WTC11 (cell line): ENCODE measurements at regions not wholly inside any gene's neighbourhood (a gene's known extent, or its start where the extent isn't known, plus 50 kb on each side); places are given as distances from the start of the nearest gene placed in this dataset.

Source experiments
- ATAC-seq: fragments of 200-7000 bp; cut with Tn5 transposase; 2 replicates; pipeline ENCODE4 v1.10.0; 2021; ENCODE audit warnings: mild to moderate bottlenecking, moderate library complexity
- CTCF ChIA-PET: fragments of 300-600 bp; sonication (Branson Sonifier 250); formaldehyde crosslinking; loops from one replicate; lab custom pipeline; 2021; ENCODE audit warnings: antibody characterized with exemption; lab: Charles Lee
- POLR2A ChIA-PET: fragments of 350-600 bp; sonication (Branson Sonifier 250); formaldehyde crosslinking; loops from one replicate; lab custom pipeline; 2021; ENCODE audit warnings: antibody characterized with exemption; lab: Charles Lee
- DNase-seq: peaks from one replicate; pipeline ENCODE4 v3.0.0; 2021; ENCODE audit warnings: low spot score
- H3K27ac Mint-ChIP-seq: 2 replicates; pipeline ENCODE4 v1.8.0; 2021; ENCODE audit warnings: mixed read lengths
- H3K27me3 Mint-ChIP-seq: 2 replicates; pipeline ENCODE4 v1.8.0; 2021; ENCODE audit warnings: low read depth, mild to moderate bottlenecking, moderate library complexity, mixed read lengths
- H3K36me3 Mint-ChIP-seq: 2 replicates; pipeline ENCODE4 v1.8.0; 2021; ENCODE audit warnings: mixed read lengths
- H3K4me1 Mint-ChIP-seq: 2 replicates; pipeline ENCODE4 v1.8.0; 2022; ENCODE audit warnings: mixed read lengths
- H3K4me3 Mint-ChIP-seq: 2 replicates; pipeline ENCODE4 v1.8.0; 2021; ENCODE audit warnings: mild to moderate bottlenecking, moderate library complexity, mixed read lengths
- H3K9me3 Mint-ChIP-seq: 2 replicates; pipeline ENCODE4 v1.8.0; 2021; ENCODE audit warnings: mixed read lengths
- CREB1 ChIP-seq: sonication (generic); formaldehyde crosslinking; IDR thresholded peaks from 2 replicates; pipeline ENCODE4 v1.8.0; 2023; ENCODE audit warnings: mild to moderate bottlenecking, missing genetic modification reagents
- ETV6 ChIP-seq: sonication (generic); formaldehyde crosslinking; IDR thresholded peaks from 2 replicates; pipeline ENCODE4 v1.8.1; 2022; ENCODE audit warnings: mild to moderate bottlenecking, missing genetic modification reagents
- FOXK1 ChIP-seq: sonication (generic); formaldehyde crosslinking; IDR thresholded peaks from 2 replicates; pipeline ENCODE4 v1.8.0; 2022; ENCODE audit warnings: mild to moderate bottlenecking, moderate library complexity, missing genetic modification reagents
- FOXP1 ChIP-seq: sonication (generic); formaldehyde crosslinking; IDR thresholded peaks from 2 replicates; pipeline ENCODE4 v1.8.0; 2022; ENCODE audit warnings: missing genetic modification reagents, mild to moderate bottlenecking, moderate library complexity, borderline replicate concordance
- GABPB1 ChIP-seq: sonication (generic); formaldehyde crosslinking; IDR thresholded peaks from 2 replicates; pipeline ENCODE4 v1.8.1; 2023; ENCODE audit warnings: mild to moderate bottlenecking, missing genetic modification reagents
- GRHL2 ChIP-seq: fragments of 250-450 bp; sonication (Bioruptor Pico); IDR thresholded peaks from 2 replicates; pipeline ENCODE4 v1.8.0; 2022; ENCODE audit warnings: mild to moderate bottlenecking, moderate library complexity; ENCODE audit not compliant: insufficient replicate concordance, severe bottlenecking
- GTF2I ChIP-seq: fragments of 250-450 bp; sonication (Bioruptor Pico); conservative IDR thresholded peaks from 2 replicates; pipeline ENCODE4 v1.4.0; 2021; ENCODE audit warnings: mild to moderate bottlenecking
- HMGA2 ChIP-seq: fragments of 250-450 bp; sonication (Bioruptor Pico); IDR thresholded peaks from 2 replicates; pipeline ENCODE4 v1.4.0; 2021; ENCODE audit warnings: mild to moderate bottlenecking, moderate library complexity
- JUN ChIP-seq: sonication (generic); formaldehyde crosslinking; IDR thresholded peaks from 2 replicates; pipeline ENCODE4 v1.8.0; 2023; ENCODE audit warnings: mild to moderate bottlenecking, missing genetic modification reagents
- MXD4 ChIP-seq: fragments of 250-450 bp; sonication (Bioruptor Pico); IDR thresholded peaks from 2 replicates; pipeline ENCODE4 v1.8.0; 2021; ENCODE audit warnings: mild to moderate bottlenecking, moderate library complexity, borderline replicate concordance
- MYBL2 ChIP-seq: sonication (generic); formaldehyde crosslinking; IDR thresholded peaks from 2 replicates; pipeline ENCODE4 v1.8.1; 2023; ENCODE audit warnings: mild to moderate bottlenecking, moderate library complexity, missing genetic modification reagents
- NR1H2 ChIP-seq: sonication (generic); formaldehyde crosslinking; IDR thresholded peaks from 2 replicates; pipeline ENCODE4 v1.9.0; 2021; ENCODE audit warnings: mild to moderate bottlenecking, moderate library complexity, missing genetic modification reagents
- RORB ChIP-seq: fragments of 250-450 bp; sonication (Bioruptor Pico); IDR thresholded peaks from 2 replicates; pipeline ENCODE4 v1.9.0; 2021; ENCODE audit warnings: mild to moderate bottlenecking
- SOX15 ChIP-seq: fragments of 250-450 bp; sonication (Bioruptor Pico); IDR thresholded peaks from 2 replicates; pipeline ENCODE4 v1.9.0; 2021; ENCODE audit warnings: mild to moderate bottlenecking
- ZNF121 ChIP-seq: sonication (generic); formaldehyde crosslinking; IDR thresholded peaks from 2 replicates; pipeline ENCODE4 v1.8.0; 2023; ENCODE audit warnings: missing genetic modification reagents
- ZNF219 ChIP-seq: sonication (generic); formaldehyde crosslinking; IDR thresholded peaks from 2 replicates; pipeline ENCODE4 v1.8.0; 2023; ENCODE audit warnings: missing genetic modification reagents, mild to moderate bottlenecking, borderline replicate concordance
- ZNF263 ChIP-seq: sonication (generic); formaldehyde crosslinking; IDR thresholded peaks from 2 replicates; pipeline ENCODE4 v1.8.1; 2022; ENCODE audit warnings: low read depth, mild to moderate bottlenecking, moderate library complexity, missing genetic modification reagents
- ZNF317 ChIP-seq: sonication (generic); formaldehyde crosslinking; IDR thresholded peaks from 2 replicates; pipeline ENCODE4 v1.8.1; 2023; ENCODE audit warnings: low read depth, mild to moderate bottlenecking, moderate library complexity, missing genetic modification reagents, borderline replicate concordance
- ZNF416 ChIP-seq: fragments of 250-450 bp; sonication (Bioruptor Pico); IDR thresholded peaks from 2 replicates; pipeline ENCODE4 v1.9.0; 2021; ENCODE audit warnings: mild to moderate bottlenecking, inconsistent platforms
- ZNF671 ChIP-seq: fragments of 250-450 bp; sonication (Bioruptor Pico); IDR thresholded peaks from 2 replicates; pipeline ENCODE4 v1.8.0; 2021; ENCODE audit warnings: mild to moderate bottlenecking
- TF ChIP-seq, protein P1 (sequence below): sonication (generic); formaldehyde crosslinking; IDR thresholded peaks from 2 replicates; pipeline ENCODE4 v1.8.1; 2023; ENCODE audit warnings: mild to moderate bottlenecking, missing genetic modification reagents, moderate library complexity
- TF ChIP-seq, protein P2 (sequence below): sonication (generic); formaldehyde crosslinking; IDR thresholded peaks from 2 replicates; pipeline ENCODE4 v1.8.1; 2023; ENCODE audit warnings: mild to moderate bottlenecking, missing genetic modification reagents
- TF ChIP-seq, protein P3 (sequence below): sonication (generic); formaldehyde crosslinking; IDR thresholded peaks from 2 replicates; pipeline ENCODE4 v1.8.1; 2022; ENCODE audit warnings: low read depth, mild to moderate bottlenecking, moderate library complexity, missing genetic modification reagents, borderline replicate concordance
- TF ChIP-seq, protein P4 (sequence below): sonication (generic); formaldehyde crosslinking; IDR thresholded peaks from 2 replicates; pipeline ENCODE4 v1.8.1; 2023; ENCODE audit warnings: mild to moderate bottlenecking, missing genetic modification reagents, moderate library complexity
- TF ChIP-seq, protein P5 (sequence below): fragments of 250-450 bp; sonication (Bioruptor Pico); IDR thresholded peaks from 2 replicates; pipeline ENCODE4 v1.8.0; 2021; ENCODE audit warnings: mild to moderate bottlenecking
- TF ChIP-seq, protein P6 (sequence below): sonication (generic); formaldehyde crosslinking; IDR thresholded peaks from 2 replicates; pipeline ENCODE4 v1.8.0; 2022; ENCODE audit warnings: mild to moderate bottlenecking, missing genetic modification reagents
- TF ChIP-seq, protein P7 (sequence below): sonication (generic); formaldehyde crosslinking; IDR thresholded peaks from 2 replicates; pipeline ENCODE4 v1.8.1; 2023; ENCODE audit warnings: mild to moderate bottlenecking, missing genetic modification reagents
- TF ChIP-seq, protein P8 (sequence below): sonication (generic); formaldehyde crosslinking; IDR thresholded peaks from 2 replicates; pipeline ENCODE4 v1.8.0; 2023; ENCODE audit warnings: missing genetic modification reagents

DNA sequence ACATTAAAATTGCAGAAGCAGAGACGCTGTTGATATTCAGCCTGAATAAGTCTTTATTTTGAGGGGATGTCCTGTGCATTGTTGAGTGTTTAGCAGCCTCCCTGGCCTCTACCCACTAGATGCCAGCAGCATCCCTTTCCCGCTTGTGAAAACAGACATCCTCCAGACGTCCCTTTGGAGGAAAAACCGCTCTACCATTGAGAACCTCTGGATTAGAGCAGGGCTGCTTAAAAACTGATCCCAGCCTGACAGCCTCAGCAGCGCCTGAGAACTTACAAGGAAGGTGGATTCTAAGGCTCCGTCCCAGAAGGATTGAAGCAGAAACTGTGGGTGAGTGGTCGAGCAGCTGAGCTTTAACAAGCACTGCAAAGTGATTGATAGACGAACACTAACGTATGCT lies 349.7 kb downstream of the CYRIA start:
- DNase-seq (no peak), ATAC-seq (no peak)
- peaks cover 19% of the 10 kb centered on the region for H3K4me1 Mint-ChIP-seq
- H3K36me3 Mint-ChIP-seq, result no peaks in the 10 kb centered on the region
- TF ChIP-seq SOX15 (CRISPR knock-in tag) (no peak), ZNF416 (no peak), ZNF121 (CRISPR knock-in tag) (no peak), ZNF263 (no peak), NR1H2 (CRISPR knock-in tag) (no peak), GTF2I (CRISPR knock-in tag) (no peak), MXD4 (CRISPR knock-in tag) (no peak), HMGA2 (CRISPR knock-in tag) (no peak), GRHL2 (CRISPR knock-in tag) (no peak), ZNF219 (CRISPR knock-in tag) (no peak), ZNF671 (CRISPR knock-in tag) (no peak)
- TF ChIP-seq, protein P1, sequence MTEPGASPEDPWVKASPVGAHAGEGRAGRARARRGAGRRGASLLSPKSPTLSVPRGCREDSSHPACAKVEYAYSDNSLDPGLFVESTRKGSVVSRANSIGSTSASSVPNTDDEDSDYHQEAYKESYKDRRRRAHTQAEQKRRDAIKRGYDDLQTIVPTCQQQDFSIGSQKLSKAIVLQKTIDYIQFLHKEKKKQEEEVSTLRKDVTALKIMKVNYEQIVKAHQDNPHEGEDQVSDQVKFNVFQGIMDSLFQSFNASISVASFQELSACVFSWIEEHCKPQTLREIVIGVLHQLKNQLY, result no peak
- TF ChIP-seq, protein P2, sequence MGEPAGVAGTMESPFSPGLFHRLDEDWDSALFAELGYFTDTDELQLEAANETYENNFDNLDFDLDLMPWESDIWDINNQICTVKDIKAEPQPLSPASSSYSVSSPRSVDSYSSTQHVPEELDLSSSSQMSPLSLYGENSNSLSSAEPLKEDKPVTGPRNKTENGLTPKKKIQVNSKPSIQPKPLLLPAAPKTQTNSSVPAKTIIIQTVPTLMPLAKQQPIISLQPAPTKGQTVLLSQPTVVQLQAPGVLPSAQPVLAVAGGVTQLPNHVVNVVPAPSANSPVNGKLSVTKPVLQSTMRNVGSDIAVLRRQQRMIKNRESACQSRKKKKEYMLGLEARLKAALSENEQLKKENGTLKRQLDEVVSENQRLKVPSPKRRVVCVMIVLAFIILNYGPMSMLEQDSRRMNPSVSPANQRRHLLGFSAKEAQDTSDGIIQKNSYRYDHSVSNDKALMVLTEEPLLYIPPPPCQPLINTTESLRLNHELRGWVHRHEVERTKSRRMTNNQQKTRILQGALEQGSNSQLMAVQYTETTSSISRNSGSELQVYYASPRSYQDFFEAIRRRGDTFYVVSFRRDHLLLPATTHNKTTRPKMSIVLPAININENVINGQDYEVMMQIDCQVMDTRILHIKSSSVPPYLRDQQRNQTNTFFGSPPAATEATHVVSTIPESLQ (CRISPR knock-in tag), result no peak
- TF ChIP-seq, protein P3, sequence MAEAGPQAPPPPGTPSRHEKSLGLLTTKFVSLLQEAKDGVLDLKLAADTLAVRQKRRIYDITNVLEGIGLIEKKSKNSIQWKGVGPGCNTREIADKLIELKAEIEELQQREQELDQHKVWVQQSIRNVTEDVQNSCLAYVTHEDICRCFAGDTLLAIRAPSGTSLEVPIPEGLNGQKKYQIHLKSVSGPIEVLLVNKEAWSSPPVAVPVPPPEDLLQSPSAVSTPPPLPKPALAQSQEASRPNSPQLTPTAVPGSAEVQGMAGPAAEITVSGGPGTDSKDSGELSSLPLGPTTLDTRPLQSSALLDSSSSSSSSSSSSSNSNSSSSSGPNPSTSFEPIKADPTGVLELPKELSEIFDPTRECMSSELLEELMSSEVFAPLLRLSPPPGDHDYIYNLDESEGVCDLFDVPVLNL (CRISPR knock-in tag), result no peak
- TF ChIP-seq, protein P4, sequence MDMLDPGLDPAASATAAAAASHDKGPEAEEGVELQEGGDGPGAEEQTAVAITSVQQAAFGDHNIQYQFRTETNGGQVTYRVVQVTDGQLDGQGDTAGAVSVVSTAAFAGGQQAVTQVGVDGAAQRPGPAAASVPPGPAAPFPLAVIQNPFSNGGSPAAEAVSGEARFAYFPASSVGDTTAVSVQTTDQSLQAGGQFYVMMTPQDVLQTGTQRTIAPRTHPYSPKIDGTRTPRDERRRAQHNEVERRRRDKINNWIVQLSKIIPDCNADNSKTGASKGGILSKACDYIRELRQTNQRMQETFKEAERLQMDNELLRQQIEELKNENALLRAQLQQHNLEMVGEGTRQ, result no peak
- TF ChIP-seq, protein P5, sequence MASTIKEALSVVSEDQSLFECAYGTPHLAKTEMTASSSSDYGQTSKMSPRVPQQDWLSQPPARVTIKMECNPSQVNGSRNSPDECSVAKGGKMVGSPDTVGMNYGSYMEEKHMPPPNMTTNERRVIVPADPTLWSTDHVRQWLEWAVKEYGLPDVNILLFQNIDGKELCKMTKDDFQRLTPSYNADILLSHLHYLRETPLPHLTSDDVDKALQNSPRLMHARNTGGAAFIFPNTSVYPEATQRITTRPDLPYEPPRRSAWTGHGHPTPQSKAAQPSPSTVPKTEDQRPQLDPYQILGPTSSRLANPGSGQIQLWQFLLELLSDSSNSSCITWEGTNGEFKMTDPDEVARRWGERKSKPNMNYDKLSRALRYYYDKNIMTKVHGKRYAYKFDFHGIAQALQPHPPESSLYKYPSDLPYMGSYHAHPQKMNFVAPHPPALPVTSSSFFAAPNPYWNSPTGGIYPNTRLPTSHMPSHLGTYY (CRISPR knock-in tag), result no peak
- H3K9me3 Mint-ChIP-seq, result no peaks in the 10 kb centered on the region
- CTCF ChIA-PET, result interaction anchor here (1.6 kb wide), 1 partner anchor 12 kb away, joined by 3 read pairs; no protein-coding TSS in a partner anchor
- H3K4me3 Mint-ChIP-seq, result no peak overlapping the region
- H3K27ac Mint-ChIP-seq, result no peak overlapping the region
- POLR2A ChIA-PET, result interaction anchor here (1.0 kb wide), 1 partner anchor 193 kb away, joined by 3 read pairs; no protein-coding TSS in a partner anchor
- H3K27me3 Mint-ChIP-seq, result no peaks in the 10 kb centered on the region

DNA sequence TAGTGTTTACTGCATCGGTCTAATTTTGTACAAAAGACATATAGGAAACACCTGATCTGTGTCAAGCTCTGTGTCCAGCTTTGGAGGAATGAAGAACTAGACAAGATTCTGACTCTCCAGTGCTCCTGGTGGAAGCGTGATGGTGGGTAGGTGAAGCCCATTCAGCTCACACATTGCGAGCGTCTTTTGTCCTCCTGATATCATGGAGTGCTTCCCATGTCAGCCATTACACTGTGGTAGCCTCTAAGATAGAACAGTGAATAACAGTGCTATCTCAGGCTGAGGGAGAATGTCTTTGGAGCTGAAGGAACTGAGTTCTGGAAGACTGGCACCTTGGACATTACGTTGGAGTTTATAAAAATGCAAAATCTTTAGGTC lies 350.2 kb downstream of the CYRIA start:
- peaks cover 16% of the 10 kb centered on the region for H3K4me1 Mint-ChIP-seq
- ATAC-seq, result no peak
- TF ChIP-seq GABPB1 (CRISPR knock-in tag) (no peak), RORB (CRISPR knock-in tag) (no peak), FOXK1 (CRISPR knock-in tag) (no peak), CREB1 (CRISPR knock-in tag) (no peak), ETV6 (CRISPR knock-in tag) (no peak), NR1H2 (CRISPR knock-in tag) (no peak), FOXP1 (CRISPR knock-in tag) (no peak), MYBL2 (no peak), ZNF317 (CRISPR knock-in tag) (no peak), JUN (no peak)
- TF ChIP-seq, protein P6, sequence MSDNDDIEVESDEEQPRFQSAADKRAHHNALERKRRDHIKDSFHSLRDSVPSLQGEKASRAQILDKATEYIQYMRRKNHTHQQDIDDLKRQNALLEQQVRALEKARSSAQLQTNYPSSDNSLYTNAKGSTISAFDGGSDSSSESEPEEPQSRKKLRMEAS (CRISPR knock-in tag), result no peak
- TF ChIP-seq, protein P7, sequence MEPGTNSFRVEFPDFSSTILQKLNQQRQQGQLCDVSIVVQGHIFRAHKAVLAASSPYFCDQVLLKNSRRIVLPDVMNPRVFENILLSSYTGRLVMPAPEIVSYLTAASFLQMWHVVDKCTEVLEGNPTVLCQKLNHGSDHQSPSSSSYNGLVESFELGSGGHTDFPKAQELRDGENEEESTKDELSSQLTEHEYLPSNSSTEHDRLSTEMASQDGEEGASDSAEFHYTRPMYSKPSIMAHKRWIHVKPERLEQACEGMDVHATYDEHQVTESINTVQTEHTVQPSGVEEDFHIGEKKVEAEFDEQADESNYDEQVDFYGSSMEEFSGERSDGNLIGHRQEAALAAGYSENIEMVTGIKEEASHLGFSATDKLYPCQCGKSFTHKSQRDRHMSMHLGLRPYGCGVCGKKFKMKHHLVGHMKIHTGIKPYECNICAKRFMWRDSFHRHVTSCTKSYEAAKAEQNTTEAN (CRISPR knock-in tag), result no peak
- TF ChIP-seq, protein P8, sequence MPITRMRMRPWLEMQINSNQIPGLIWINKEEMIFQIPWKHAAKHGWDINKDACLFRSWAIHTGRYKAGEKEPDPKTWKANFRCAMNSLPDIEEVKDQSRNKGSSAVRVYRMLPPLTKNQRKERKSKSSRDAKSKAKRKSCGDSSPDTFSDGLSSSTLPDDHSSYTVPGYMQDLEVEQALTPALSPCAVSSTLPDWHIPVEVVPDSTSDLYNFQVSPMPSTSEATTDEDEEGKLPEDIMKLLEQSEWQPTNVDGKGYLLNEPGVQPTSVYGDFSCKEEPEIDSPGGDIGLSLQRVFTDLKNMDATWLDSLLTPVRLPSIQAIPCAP (CRISPR knock-in tag), result no peak

More for the DNA sequence above, 350.2 kb downstream of the CYRIA start:
- Mint-ChIP-seq H3K4me3 (no peak overlapping the region), H3K27me3 (no peaks in the 10 kb centered on the region), H3K36me3 (no peaks in the 10 kb centered on the region), H3K9me3 (no peaks in the 10 kb centered on the region), H3K27ac (no peak overlapping the region)
- CTCF ChIA-PET, result interaction anchor here (1.6 kb wide), 1 partner anchor 12 kb away, joined by 3 read pairs; no protein-coding TSS in a partner anchor
- DNase-seq, result no peak
- POLR2A ChIA-PET, result no interaction called here
